ENCODE measurements at regions not wholly inside any gene's neighbourhood (a gene's known extent, or its start where the extent isn't known, plus 50 kb on each side); places are given as distances from the start of the nearest gene placed in this dataset.

GRCh38 chr1:11338284-11338924 lies 65.4 kb downstream of the UBIAD1 start:
- peaks cover 0 to 5% (median 3%) of the 10 kb centered on the region in 5 donors for H3K4me1 ChIP-seq (ENCODE audit: control insufficient read depth in 5 of 5, insufficient read depth in 5 of 5, low read length in 5 of 5)
- H3K9me3 ChIP-seq (ENCODE audit: control insufficient read depth in 5 of 5, low read length in 5 of 5), result no peaks in the 10 kb centered on the region
- H3K27me3 ChIP-seq (ENCODE audit: control insufficient read depth in 5 of 5, insufficient read depth in 4 of 5, low read length in 5 of 5), result peaks cover 31 to 58% (median 54%) of the 10 kb centered on the region in 5 donors
- no peak overlapping the region for H3K9ac ChIP-seq (ENCODE audit: low read length in 5 of 5)
- H3K4me3 ChIP-seq (ENCODE audit: low read depth in 1 of 5, low read length in 5 of 5), result no peak overlapping the region
- H3K36me3 ChIP-seq (ENCODE audit: control insufficient read depth in 5 of 5, insufficient read depth in 5 of 5, low read length in 5 of 5), result no peaks in the 10 kb centered on the region
- no peak overlapping the region for H3K27ac ChIP-seq (ENCODE audit: low read depth, low read length)

- H3K27me3 ChIP-seq (ENCODE audit: control insufficient read depth in 5 of 5, insufficient read depth in 4 of 5, low read length in 5 of 5), result peaks cover 39 to 60% (median 53%) of the 10 kb centered on the region in 5 donors
These were observed 66.6 kb downstream of the UBIAD1 start for GRCh38 chr1:11339346-11340232.

GRCh38 chr1:11340233-11340632 lies 67.2 kb downstream of the UBIAD1 start:
- no peaks in the 10 kb centered on the region for H3K9me3 ChIP-seq (ENCODE audit: control insufficient read depth in 5 of 5, low read length in 5 of 5)
- no peak overlapping the region for H3K4me3 ChIP-seq (ENCODE audit: low read depth in 1 of 5, low read length in 5 of 5)
- H3K9ac ChIP-seq (ENCODE audit: low read length in 5 of 5), result no peak overlapping the region
- H3K27me3 ChIP-seq (ENCODE audit: control insufficient read depth in 5 of 5, insufficient read depth in 4 of 5, low read length in 5 of 5), result peaks cover 43 to 67% (median 57%) of the 10 kb centered on the region in 5 donors
- no peak overlapping the region for H3K27ac ChIP-seq (ENCODE audit: low read depth, low read length)
- no peaks in the 10 kb centered on the region for H3K36me3 ChIP-seq (ENCODE audit: control insufficient read depth in 5 of 5, insufficient read depth in 5 of 5, low read length in 5 of 5)
- H3K4me1 ChIP-seq (ENCODE audit: control insufficient read depth in 5 of 5, insufficient read depth in 5 of 5, low read length in 5 of 5), result peaks cover 0 to 5% (median 3%) of the 10 kb centered on the region in 5 donors

More at GRCh38 chr1:11339346-11340232, 66.6 kb downstream of the UBIAD1 start:
- Histone ChIP-seq H3K36me3 (ENCODE audit: control insufficient read depth in 5 of 5, insufficient read depth in 5 of 5, low read length in 5 of 5) (no peaks in the 10 kb centered on the region), H3K4me3 (ENCODE audit: low read depth in 1 of 5, low read length in 5 of 5) (no peak overlapping the region), H3K27ac (ENCODE audit: low read depth, low read length) (no peak overlapping the region), H3K9me3 (ENCODE audit: control insufficient read depth in 5 of 5, low read length in 5 of 5) (no peaks in the 10 kb centered on the region), H3K9ac (ENCODE audit: low read length in 5 of 5) (no peak overlapping the region), H3K4me1 (ENCODE audit: control insufficient read depth in 5 of 5, insufficient read depth in 5 of 5, low read length in 5 of 5) (peaks cover 0 to 5% (median 3%) of the 10 kb centered on the region in 5 donors)

GRCh38 chr1:11341901-11342552 lies 69.0 kb downstream of the UBIAD1 start:
- H3K27me3 ChIP-seq (ENCODE audit: control insufficient read depth in 5 of 5, insufficient read depth in 4 of 5, low read length in 5 of 5), result peaks cover 48 to 68% (median 55%) of the 10 kb centered on the region in 5 donors
- no peak overlapping the region for H3K4me3 ChIP-seq (ENCODE audit: low read depth in 1 of 5, low read length in 5 of 5)
- peaks cover 0 to 5% (median 3%) of the 10 kb centered on the region in 5 donors for H3K4me1 ChIP-seq (ENCODE audit: control insufficient read depth in 5 of 5, insufficient read depth in 5 of 5, low read length in 5 of 5)
- H3K27ac ChIP-seq (ENCODE audit: low read depth, low read length), result no peak overlapping the region
- H3K9ac ChIP-seq (ENCODE audit: low read length in 5 of 5), result no peak overlapping the region
- H3K36me3 ChIP-seq (ENCODE audit: control insufficient read depth in 5 of 5, insufficient read depth in 5 of 5, low read length in 5 of 5), result no peaks in the 10 kb centered on the region
- no peaks in the 10 kb centered on the region for H3K9me3 ChIP-seq (ENCODE audit: control insufficient read depth in 5 of 5, low read length in 5 of 5)

GRCh38 chr1:11342621-11343032 lies 69.6 kb downstream of the UBIAD1 start:
- H3K4me1 ChIP-seq (ENCODE audit: control insufficient read depth in 5 of 5, insufficient read depth in 5 of 5, low read length in 5 of 5), result peaks cover 0 to 5% (median 3%) of the 10 kb centered on the region in 5 donors
- no peak overlapping the region for H3K4me3 ChIP-seq (ENCODE audit: low read depth in 1 of 5, low read length in 5 of 5)
- no peak overlapping the region for H3K27ac ChIP-seq (ENCODE audit: low read depth, low read length)
- H3K36me3 ChIP-seq (ENCODE audit: control insufficient read depth in 5 of 5, insufficient read depth in 5 of 5, low read length in 5 of 5), result no peaks in the 10 kb centered on the region
- H3K27me3 ChIP-seq (ENCODE audit: control insufficient read depth in 5 of 5, insufficient read depth in 4 of 5, low read length in 5 of 5), result peaks cover 44 to 68% (median 53%) of the 10 kb centered on the region in 5 donors
- no peaks in the 10 kb centered on the region for H3K9me3 ChIP-seq (ENCODE audit: control insufficient read depth in 5 of 5, low read length in 5 of 5)
- H3K9ac ChIP-seq (ENCODE audit: low read length in 5 of 5), result no peak overlapping the region

GRCh38 chr1:11345971-11346715 lies 73.1 kb downstream of the UBIAD1 start:
- Histone ChIP-seq H3K9me3 (ENCODE audit: control insufficient read depth in 5 of 5, low read length in 5 of 5) (peaks cover 0 to 17% (median 6%) of the 10 kb centered on the region in 5 donors), H3K4me1 (ENCODE audit: control insufficient read depth in 5 of 5, insufficient read depth in 5 of 5, low read length in 5 of 5) (peaks cover 0 to 5% (median 0%) of the 10 kb centered on the region in 5 donors), H3K36me3 (ENCODE audit: control insufficient read depth in 5 of 5, insufficient read depth in 5 of 5, low read length in 5 of 5) (no peaks in the 10 kb centered on the region), H3K4me3 (ENCODE audit: low read depth in 1 of 5, low read length in 5 of 5) (no peak overlapping the region), H3K27me3 (ENCODE audit: control insufficient read depth in 5 of 5, insufficient read depth in 4 of 5, low read length in 5 of 5) (peaks cover 31 to 54% (median 42%) of the 10 kb centered on the region in 5 donors), H3K27ac (ENCODE audit: low read depth, low read length) (no peak overlapping the region), H3K9ac (ENCODE audit: low read length in 5 of 5) (no peak overlapping the region)

- Histone ChIP-seq H3K4me1 (ENCODE audit: control insufficient read depth in 5 of 5, insufficient read depth in 5 of 5, low read length in 5 of 5) (no peaks in the 10 kb centered on the region), H3K27ac (ENCODE audit: low read depth, low read length) (no peak overlapping the region), H3K9me3 (ENCODE audit: control insufficient read depth in 5 of 5, low read length in 5 of 5) (peaks cover 0 to 20% (median 12%) of the 10 kb centered on the region in 5 donors), H3K9ac (ENCODE audit: low read length in 5 of 5) (no peak overlapping the region), H3K36me3 (ENCODE audit: control insufficient read depth in 5 of 5, insufficient read depth in 5 of 5, low read length in 5 of 5) (no peaks in the 10 kb centered on the region), H3K4me3 (ENCODE audit: low read depth in 1 of 5, low read length in 5 of 5) (no peak overlapping the region), H3K27me3 (ENCODE audit: control insufficient read depth in 5 of 5, insufficient read depth in 4 of 5, low read length in 5 of 5) (peaks cover 12 to 27% (median 17%) of the 10 kb centered on the region in 5 donors)
These were observed 77.3 kb downstream of the UBIAD1 start for GRCh38 chr1:11350265-11350664.

- peaks cover 0 to 20% (median 12%) of the 10 kb centered on the region in 5 donors for H3K9me3 ChIP-seq (ENCODE audit: control insufficient read depth in 5 of 5, low read length in 5 of 5)
- H3K27ac ChIP-seq (ENCODE audit: low read depth, low read length), result no peak overlapping the region
- peaks cover 17 to 28% (median 20%) of the 10 kb centered on the region in 5 donors for H3K27me3 ChIP-seq (ENCODE audit: control insufficient read depth in 5 of 5, insufficient read depth in 4 of 5, low read length in 5 of 5)
- no peaks in the 10 kb centered on the region for H3K4me1 ChIP-seq (ENCODE audit: control insufficient read depth in 5 of 5, insufficient read depth in 5 of 5, low read length in 5 of 5)
- H3K36me3 ChIP-seq (ENCODE audit: control insufficient read depth in 5 of 5, insufficient read depth in 5 of 5, low read length in 5 of 5), result no peaks in the 10 kb centered on the region
- H3K4me3 ChIP-seq (ENCODE audit: low read depth in 1 of 5, low read length in 5 of 5), result no peak overlapping the region
- no peak overlapping the region for H3K9ac ChIP-seq (ENCODE audit: low read length in 5 of 5)
These were observed 79.2 kb downstream of the UBIAD1 start for GRCh38 chr1:11352058-11352715.
